ENCODE measurements at regions not wholly inside any gene's neighbourhood (a gene's known extent, or its start where the extent isn't known, plus 50 kb on each side); places are given as distances from the start of the nearest gene placed in this dataset.

DNA sequence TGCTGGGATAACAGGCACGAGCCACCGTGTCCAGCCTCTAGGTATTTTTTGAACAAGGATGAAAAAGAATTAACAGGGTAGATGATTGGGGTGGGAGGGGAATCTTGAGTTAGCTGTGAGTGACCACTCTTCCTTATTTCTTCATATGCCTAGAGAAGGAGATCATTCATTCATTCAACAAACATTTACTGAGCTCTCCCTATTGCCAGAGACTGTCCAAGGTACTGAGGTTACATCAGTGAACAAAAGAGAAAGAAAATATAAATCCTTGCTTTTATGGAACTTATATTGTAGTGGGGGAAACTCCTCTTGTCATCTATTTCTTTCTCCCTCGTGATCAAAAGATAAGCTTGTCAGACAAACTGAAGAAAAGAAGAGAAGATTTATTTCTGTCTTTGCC, 62.9 kb downstream of the S1PR1 start:
- Histone ChIP-seq H3K27ac (no peak overlapping the region), H3K4me3 (no peak overlapping the region)
- DNase-seq (ENCODE audit: low spot score) = no peak
- TF ChIP-seq, protein P1, sequence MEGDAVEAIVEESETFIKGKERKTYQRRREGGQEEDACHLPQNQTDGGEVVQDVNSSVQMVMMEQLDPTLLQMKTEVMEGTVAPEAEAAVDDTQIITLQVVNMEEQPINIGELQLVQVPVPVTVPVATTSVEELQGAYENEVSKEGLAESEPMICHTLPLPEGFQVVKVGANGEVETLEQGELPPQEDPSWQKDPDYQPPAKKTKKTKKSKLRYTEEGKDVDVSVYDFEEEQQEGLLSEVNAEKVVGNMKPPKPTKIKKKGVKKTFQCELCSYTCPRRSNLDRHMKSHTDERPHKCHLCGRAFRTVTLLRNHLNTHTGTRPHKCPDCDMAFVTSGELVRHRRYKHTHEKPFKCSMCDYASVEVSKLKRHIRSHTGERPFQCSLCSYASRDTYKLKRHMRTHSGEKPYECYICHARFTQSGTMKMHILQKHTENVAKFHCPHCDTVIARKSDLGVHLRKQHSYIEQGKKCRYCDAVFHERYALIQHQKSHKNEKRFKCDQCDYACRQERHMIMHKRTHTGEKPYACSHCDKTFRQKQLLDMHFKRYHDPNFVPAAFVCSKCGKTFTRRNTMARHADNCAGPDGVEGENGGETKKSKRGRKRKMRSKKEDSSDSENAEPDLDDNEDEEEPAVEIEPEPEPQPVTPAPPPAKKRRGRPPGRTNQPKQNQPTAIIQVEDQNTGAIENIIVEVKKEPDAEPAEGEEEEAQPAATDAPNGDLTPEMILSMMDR (IDR thresholded peaks at IDR 0.05) = no peak

DNA sequence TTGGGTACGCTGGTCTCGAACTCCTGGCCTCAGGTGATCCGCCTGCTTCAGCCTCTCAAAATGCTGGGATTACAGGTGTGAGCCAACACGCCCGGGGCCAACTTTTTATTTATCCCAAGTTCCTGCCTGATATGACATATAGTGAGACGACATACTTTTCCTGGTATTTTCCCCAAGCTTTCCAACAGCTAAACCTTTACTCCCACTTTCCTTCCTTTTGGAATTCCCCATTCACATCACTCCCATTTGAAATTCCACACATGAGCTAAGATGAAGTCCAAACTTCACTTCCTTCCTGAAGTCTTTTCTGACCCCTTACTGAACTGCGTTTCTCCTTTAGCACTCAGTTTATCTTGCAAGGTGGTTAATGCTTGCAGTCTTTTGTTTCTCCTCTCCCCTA, 64.1 kb downstream of the S1PR1 start:
- Histone ChIP-seq H3K4me3 (no peak overlapping the region), H3K27ac (no peak overlapping the region)
- no peak for DNase-seq (ENCODE audit: low spot score)
- TF ChIP-seq, protein P1 (IDR thresholded peaks at IDR 0.05) = no peak

DNA sequence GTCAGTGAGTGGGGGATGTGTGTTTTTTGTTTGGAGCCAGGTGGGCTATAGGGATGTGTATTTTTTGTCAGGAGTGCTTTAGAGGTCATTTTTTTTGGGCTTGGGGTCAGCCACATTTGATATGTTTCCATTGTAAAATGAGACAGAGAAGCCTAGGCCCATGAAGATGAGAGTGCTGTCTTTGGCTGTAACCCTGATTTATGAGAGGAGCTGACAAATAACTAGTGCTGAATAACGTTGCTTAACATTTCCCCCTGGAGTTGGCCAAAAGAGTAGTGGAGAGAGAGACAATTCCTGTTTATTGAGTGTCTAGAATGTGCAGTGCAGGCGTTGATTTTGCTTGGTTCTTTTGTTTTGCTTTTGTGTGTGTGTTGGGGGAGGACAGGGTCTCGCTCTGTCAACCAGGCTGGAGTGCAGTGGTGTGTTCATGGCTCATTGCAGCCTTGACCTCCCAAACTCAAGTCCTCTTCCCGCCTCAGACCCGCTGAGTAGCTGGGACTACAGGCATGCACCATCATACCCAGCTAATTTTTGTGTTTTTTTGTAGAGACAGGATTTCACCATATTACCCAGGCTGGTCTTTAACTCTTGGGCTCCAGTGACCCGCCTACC, 64.7 kb downstream of the S1PR1 start:
- Histone ChIP-seq H3K4me3 (no peak overlapping the region), H3K27ac (no peak overlapping the region)
- DNase-seq (ENCODE audit: low spot score) = no peak
- TF ChIP-seq, protein P1 (IDR thresholded peaks at IDR 0.05) = no peak

DNA sequence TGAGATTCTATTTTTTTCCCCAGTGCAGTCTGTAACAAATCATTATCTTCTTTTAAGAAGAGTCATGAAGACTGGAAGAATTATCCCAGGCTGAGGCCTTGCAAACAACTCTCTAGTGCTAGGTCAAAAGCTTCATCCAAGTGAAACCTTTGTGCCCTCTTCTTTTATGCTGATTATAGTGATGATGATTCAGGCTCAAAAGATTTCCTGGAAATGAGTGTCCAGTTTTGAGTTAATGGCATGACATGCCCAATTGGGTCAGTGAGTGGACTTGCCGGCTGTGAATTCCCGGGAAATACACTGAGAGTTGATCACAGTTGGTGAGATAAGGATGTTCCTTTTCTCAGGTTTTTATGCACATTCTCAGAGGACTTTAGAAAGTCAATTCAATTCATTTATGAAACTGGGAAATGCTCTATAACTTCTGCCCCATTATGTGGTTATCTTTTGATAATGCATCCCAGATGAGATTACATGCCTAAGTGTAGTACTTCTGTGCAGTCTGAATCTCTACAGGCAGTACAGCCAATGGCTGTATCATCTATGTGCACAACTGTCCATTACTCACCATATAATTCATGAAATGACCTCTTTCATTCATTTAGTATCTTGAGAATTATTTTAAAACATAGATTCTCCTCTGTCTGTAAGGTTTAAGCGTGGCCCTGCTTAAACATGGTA, 66.2 kb downstream of the S1PR1 start:
- TF ChIP-seq, protein P1 (IDR thresholded peaks at IDR 0.05) = no peak
- no peak overlapping the region for H3K4me3 ChIP-seq
- DNase-seq (ENCODE audit: low spot score) = no peak
- H3K27ac ChIP-seq = no peak overlapping the region

DNA sequence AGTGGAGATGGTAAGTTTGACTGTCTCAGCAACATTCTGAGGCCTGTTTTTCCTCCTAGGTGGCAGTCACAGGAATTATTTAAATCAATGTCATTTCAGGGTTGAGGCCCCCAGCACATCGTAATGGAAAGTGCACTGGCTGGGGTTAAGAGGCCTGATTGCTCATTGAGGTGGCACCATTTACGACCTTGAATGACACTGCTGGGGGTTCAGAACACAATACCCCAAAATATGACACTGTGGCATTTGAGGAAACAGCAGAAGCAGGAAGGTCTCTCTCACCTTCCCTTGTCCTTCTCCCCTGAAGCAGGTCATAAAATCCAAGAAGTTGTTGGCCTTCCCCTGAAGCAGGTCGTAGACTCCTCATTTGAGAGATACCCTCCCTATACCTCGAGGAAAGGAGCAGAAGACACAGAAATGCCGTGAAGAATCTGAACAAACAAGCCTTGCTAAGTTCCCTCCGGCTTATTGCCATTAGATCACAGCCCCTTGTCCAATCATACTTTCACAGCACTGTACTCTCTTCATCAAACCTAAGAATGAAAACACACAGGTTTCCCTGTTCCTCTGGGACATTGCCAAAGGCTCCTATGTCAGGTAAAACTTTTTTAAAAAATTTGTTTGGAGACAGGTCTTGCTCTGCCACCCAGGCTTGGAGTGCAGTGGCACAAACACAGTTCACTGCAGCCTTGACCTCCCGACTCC, 71.3 kb downstream of the S1PR1 start:
- TF ChIP-seq, protein P1 (IDR thresholded peaks at IDR 0.05) = no peak
- DNase-seq (ENCODE audit: low spot score) = no peak
- Histone ChIP-seq H3K27ac (no peak overlapping the region), H3K4me3 (no peak overlapping the region)

DNA sequence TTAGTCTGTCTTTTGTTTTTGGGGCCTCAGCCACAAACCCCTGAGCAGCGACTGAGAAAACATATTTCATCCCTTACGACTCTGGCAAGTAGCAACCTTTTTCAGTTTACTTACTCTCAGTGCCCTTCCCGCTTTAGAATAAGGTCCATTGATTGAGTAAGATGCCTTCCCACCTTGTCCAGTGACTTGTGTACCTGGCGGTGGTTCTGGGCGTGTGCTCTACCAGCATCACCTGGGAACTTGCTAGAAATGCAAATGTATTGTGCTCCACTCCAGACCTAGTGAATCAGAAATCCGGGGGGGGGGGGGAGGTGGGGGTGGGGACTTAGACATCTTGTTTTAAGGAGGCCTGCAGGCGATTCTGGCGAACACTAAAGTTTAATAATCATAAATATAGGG, 72.1 kb downstream of the S1PR1 start:
- peak overlapping the region; percentile 55 for H3K4me3 ChIP-seq
- no peak for DNase-seq (ENCODE audit: low spot score)
- TF ChIP-seq, protein P1 (IDR thresholded peaks at IDR 0.05) = no peak
- no peak overlapping the region for H3K27ac ChIP-seq
